ENCODE measurements at regions not wholly inside any gene's neighbourhood (a gene's known extent, or its start where the extent isn't known, plus 50 kb on each side); places are given as distances from the start of the nearest gene placed in this dataset.

DNA sequence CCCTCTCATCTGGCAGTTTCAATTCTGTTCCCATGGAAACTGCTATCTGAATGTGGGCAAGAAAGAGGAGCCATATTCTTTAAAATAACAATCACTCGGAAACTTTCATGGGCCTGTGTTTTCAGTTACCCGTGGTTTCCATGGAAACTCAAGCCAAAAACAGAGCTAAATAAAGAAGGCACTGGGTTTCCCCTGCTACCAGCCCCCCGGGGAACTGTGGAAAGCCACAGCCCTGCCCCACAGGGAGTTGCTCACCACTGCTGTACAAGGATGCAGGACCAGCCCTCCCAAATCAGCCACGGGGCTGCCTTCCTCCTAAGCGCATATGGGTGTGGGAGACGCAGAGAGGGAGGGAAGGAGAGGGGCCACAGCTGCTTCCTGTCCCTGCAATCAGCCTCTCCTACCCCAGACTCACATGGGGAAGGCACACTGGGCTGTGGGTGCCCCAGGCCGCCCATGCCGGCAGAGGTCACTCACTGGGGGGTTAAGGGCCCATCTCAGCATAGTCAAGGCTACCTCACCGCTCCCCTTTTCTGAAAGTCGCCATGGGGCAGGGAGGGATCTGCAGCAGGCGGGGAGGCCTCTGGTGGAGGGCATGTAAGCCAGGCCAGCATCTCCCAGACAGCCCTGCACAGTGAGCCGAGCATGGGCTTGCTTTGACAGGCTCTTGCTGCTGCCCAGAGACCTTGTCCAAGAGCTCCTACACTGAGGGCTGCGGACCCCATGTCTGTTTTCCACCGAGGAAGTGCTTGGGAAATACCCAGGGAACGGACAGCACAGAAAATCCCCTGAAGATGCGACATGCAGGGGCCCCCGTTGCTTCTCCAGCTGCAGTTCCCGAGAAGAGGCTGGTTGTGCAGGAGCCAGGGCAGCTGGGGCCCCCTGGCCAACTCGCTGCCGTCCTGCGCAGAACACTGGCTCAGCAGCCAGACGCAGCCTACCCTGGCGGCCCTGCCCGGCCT, 157.3 kb upstream of the PPP2R2D start:
- DNase-seq = no peak

DNA sequence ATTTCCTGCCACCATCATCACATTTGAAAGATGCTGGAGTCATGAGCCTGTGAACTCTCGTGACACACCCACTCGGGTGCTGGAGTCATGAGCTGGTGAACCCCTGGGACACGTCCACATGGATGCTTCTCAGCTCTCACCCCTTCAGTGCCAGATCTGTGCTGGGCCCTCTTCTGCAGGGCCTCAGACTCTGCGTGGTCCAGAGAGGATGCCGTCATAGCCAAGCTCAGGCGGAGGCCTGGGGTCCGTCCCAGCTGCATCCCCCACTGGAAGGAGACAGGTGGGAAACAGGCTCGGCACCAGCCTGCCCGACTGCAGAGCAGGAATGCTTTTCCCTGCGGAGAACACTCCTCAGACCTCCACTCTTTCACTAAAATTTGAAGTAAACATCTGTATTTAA, 156.5 kb upstream of the PPP2R2D start:
- DNase-seq = no peak

DNA sequence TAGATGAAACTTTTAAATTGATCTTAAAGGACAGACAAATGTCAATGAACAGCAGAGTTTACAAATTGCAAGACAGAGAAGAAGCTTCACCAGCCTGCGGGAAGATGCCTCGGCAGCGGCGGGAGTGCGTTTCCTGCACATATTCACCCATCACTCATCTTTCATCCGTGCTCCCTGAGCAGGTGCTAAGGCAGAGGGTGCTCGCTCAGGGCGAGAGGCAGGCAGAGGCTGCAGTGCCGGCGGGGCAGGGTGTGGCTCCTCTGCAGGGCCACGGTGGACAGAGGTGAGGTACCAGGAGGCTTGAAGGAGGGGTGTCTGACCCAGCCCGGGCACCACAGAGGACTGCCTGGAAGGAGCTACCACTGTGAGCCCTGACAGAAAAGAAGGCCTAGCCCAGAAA, 155.2 kb upstream of the PPP2R2D start:
- DNase-seq = no peak

DNA sequence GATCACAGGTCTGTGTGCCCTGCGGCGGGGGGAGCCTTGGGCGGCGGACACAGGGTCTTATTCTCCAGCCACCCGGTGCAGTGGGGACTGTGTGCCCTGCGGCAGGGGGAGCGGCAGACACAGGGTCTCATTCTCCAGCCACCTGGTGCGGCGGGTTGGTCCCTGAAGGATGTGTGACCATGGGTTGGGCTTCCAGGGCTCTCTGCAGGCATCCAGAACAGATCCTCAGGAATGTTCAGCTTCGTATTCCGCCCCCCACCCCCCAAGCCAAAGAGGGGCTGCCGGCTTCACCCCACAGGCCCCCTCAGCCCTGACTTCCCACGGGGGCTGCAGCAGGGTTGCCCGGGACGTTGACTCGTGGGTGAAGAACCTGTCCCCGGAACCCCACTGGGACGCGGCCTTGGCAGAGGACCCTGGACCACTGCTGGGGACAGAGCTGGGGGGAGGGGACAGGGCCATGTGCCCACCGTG, 154.5 kb upstream of the PPP2R2D start:
- no peak for DNase-seq

DNA sequence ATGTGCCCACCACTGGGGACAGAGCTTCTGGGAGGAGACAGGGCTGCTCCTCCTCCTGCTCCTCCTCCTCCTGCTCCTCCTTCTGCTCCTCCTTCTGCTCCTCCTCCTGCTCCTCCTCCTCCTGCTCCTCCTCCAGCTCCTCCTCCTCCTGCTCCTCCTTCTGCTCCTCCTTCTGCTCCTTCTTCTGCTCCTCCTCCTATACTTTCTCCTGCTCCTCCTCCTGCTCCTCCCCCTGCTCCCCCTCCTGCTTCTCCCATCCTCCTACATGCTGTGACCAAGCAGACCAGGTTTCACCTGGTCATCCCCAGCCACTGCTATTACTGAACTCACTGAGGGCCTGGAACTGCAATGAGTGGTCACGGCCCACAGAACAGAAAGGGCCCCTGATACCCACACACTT, 154.0 kb upstream of the PPP2R2D start:
- DNase-seq = no peak

DNA sequence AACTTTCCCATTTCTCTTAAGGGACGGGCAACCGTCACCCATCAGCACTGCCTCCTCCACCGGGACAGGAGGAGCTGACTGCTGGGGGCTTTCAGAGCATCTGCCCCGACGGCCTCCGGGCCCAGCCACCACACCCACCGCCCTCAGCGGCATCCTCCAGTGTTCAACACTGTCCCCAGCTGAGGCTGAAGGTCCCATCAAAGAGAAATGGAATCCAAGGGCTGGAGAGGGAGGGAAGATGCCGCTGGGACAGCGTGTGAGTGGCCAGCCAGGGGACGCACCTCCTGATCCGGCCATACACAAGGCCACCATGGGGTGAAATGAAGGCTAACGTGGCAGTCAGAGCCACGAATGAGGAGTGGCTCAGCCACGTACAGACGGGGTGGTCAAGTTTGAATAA, 153.6 kb upstream of the PPP2R2D start:
- DNase-seq = no peak

DNA sequence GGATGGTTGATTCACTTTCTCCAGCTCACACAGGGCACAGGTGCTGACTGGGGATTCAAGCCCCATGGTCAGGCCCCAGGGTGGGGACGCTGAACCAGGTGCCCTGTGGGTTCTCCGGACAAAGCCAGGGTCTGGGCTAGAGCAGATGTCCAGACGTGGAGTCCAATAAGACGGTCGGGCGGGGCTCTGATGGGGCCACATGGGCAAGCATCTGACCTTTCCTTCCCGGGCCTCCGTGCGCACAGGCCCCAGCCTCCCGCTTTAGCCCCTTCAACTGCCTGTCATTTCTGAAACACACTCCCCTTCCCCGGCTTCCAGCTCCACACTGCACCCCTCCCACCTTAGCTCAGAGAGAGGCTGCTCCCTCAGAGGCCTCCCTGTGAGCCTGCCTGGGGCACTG, 153.0 kb upstream of the PPP2R2D start:
- no peak for DNase-seq

DNA sequence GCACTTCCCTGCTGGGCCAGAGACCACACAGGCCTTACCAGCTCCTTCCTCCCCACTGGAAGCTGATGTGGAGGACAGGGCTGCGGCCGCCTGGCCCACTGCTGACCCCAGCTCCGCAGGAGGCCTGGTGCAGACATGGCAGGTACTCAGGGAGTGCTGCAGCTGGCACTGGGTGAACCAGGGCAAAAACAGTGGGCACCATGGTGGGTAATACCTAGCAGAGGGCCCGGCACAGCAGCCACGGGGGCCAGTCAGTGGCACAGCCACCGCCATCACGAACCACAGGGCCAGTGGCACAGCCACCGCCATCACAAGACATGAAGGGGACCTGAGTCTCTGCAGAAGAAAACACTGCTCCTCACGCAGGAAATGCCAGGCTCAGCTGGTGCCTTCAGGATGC, 152.6 kb upstream of the PPP2R2D start:
- DNase-seq = no peak

DNA sequence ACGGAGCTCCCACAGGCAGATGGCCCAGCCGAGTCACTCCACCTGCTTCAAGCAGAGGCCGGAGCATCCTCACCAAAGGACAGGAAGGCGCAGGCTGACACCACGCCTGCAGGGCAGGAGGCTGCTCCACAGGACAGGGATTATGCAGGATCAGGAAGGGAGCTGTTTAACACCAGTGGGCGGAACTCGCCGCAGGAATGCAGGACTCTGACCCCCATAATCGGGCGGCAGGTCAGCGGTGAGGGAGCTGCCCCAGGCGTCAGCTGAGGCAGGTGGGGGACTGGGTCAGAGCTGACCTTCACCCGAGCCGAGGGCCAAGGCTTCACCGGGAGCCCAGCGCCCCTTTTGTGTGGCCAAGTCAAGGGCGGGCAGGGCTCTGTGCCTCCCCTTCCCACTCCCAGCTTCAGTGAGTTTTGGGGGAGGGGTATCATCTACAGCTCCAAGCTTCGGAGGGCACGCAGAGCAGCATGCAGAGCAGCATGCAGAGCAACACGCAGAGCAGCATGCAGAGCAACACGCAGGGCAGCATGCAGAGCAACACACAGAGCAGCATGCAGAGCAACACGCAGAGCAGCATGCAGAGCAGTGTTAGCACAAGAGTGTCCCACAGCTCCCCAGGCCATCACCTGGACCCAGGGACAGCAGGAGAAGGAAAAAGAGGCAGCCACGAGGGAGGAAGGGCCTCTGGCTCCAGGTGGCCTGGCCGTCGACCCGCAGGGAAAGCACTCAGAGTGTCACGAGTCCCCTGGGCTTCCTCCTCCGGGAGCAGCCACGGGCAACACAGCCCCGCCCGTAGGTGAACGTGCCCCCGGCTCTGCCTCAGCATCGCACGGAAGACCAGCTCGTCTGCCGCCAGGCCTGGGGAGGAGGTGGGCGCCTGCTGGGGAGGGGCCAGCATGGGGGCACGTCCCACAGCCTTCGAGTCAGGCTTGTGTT, 151.7 kb upstream of the PPP2R2D start:
- no peak for DNase-seq

DNA sequence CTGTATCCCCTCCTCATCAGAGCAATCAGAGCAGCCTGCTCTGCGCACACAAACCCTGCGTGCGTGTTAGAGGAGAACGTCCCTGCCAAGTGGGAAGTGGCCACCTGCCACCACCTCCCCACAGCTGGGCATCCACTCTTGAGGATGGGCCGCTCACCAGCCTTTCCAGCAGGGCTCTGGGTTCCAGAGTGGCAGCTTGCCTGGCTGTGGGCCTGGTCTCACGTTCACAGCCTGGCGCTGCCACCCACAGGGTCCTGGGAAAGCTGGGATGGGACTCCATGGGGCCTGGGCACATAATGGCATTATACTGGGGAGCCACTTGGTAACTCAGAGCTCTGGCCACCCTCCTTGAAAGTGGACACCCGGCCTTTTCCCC, 151.1 kb upstream of the PPP2R2D start:
- no peak for DNase-seq

DNA sequence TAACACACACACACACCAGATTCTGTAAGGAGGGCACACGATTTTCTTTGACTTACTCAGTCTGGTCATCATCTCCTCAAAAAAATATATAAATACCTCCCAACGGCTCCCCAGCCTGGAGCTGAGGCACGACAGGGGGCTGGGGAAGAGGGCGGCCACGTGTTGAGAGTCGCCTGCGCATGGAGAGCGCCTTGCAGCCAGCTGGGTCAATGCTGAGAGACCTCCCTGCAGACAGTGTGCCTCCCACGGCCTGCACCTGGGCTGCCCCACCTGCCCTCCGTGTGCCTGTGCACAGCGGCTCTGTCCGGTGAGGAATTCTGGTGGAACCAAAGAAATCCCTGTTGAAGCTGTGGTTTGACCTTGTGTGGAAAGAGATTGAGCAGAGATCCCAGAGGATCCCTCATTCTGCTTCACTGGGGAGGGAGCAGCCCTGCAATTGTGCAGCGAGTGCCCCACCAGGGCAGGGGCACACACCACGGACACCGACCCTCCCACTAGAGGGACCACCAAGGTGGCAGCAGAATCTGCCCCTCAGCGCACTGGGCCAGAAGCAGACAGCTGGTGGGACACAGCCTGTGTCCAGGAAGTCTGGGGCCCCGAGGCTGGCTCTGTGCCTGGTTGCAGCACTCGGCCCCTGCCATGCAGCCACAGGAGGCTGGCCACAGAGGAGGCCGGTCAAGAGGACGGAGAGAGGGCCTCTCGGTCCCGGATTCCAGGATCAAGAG, 150.5 kb upstream of the PPP2R2D start:
- DNase-seq = no peak

DNA sequence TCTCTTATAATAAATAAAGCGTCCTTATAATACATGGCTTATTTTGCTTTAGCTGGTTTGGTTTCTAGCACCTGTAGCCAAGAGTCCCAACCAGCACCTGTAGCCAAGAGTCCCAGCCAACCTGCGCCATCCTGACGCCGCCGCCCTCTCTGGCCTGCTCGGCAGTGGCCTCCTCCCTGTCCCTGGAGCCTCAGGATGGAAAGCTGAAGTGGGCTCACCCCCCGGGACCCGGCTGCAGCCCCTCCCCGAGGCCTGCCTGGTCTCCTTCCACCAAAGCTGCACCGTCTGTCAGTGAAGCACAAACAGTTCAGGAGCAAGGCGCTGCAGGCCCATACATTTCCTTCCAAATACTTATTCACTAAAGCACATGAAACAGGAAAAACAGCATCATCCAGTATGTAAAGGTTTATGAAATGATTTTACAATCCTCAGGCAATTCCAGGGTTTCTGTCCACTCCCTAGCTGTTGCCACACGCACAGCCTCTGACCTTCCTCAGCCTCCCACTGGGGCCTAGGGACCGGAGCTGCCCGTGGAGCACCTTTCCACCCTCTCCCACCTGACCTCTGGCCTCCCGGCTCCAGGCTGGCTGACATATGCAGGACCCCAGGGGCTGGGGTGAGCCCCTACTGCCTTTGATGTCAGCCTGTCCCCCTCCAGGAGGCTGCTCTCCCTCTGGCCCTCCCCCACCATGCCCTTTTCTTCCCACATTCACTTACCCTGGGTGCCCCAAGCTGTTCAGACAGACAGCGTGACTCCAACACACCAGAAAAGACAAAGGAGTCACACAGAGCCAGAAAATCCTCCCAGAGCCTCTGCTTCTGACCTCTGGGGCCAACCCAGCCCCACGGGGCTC, 149.6 kb upstream of the PPP2R2D start:
- no peak for DNase-seq

DNA sequence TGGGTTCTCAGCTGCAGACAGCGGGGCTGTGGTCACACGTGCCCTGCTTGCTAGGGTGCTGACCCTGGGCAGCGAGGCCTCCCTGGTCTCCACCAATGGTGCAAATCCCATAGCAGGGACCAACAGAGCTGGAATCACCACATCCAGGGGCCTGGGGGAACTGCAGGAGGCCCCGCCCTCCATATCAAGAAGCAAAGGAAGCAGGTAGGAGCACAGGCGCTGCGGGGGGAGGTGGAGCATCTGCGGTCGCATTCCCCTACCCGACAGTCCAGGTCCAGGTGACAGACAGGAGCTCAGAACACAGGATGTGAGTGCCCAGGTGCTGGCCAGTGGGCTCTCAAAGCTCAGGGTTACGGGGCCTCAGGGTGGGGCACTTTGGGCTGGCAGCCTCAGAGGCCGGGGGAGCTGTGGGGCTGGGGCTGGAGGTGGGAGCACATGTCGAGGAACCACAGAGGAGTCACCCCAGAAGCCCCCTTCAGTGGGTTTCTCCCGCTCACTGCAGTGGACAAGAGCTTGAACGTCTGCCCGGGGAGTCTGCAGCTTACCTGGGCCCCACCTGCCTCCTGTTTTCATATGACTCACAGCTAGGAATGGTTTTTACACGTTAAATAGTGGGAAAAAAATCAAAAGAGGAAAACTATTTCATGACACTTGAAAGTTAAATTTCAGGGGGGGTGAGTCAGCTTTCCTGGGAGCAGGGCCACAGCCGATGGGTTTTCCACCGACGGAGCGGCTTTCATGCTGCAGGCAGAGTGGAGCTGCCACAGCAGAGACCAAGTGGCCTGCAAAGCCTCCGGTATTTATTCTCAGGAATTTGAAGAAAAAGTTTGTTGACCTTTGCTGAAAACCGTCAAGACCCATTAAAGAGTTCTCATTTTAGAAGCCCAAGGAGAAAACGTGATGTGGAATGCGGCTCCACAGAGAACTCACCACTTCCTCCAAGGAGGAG, 148.7 kb upstream of the PPP2R2D start:
- DNase-seq = no peak

DNA sequence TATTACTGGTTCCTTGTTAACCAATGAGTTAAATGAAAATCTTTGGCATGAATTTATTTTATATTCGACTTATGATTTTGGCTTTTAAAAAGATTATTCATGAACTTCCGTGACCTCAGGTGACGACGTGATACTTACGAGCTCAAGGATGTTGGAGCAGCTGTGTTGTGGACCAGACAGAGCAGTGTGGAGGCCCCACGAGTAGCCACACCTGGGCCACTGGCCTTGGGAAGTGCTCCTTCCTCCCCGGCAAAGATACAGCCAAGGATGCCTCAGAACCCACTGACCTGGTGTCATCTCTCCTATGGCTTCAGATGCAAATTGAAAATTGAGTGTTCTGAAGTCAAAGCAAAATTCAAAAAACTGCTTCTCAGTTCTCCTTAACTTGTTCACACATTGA, 147.5 kb upstream of the PPP2R2D start:
- DNase-seq = no peak

DNA sequence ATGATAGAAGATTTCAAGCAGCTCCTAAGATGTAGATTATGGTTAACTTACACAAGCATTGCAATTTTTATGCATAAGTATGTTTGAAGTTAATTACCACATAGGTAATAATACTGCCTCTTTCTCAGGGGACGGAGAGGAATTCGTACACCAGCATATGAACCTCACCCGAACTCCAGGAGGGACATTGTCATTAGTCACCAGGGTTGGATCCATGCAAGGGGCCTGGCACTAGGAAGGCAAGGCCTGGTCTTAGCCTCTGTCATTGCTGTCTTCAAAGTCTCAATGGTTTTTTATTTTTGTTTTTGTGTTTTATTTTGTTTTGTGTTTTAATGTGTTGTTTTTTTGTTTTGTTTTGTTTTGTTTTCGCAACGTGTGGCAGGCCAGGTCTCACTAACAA, 145.6 kb upstream of the PPP2R2D start:
- no peak for DNase-seq

DNA sequence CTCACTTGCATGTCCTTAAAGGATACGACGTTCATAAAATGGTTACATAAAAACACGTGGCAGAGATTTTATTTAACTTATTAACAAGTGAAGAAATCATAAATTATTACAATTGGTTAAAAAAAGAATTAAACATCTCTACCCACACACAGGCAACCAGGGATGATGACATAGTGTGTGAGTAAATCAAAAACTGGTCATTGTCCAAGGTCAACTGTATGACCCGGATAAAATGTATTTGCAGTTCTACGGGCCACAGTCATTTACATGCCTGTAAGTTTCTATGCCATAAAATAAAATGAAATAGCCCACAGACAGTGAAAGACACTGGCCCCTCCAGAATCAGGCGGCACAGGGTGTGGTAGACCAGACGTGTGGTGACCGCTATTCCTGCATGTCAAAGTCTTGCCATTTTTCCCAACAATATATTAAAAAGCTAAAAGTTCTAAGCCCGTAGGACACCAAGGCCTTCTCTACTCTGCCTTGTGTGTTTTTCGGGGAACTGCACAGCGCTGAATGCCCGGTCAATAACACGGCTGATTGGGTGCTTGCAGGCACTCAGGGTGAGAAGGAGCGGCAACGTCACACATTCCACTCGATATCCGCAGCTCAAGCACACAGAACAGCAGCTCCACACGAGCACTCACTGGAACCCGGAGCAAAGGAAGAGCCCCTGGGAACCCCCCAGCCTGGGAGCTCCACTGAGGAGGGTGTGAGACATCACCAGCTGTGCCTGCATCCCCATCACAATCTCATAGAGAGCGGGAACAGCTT, 143.3 kb upstream of the PPP2R2D start:
- DNase-seq = no peak

DNA sequence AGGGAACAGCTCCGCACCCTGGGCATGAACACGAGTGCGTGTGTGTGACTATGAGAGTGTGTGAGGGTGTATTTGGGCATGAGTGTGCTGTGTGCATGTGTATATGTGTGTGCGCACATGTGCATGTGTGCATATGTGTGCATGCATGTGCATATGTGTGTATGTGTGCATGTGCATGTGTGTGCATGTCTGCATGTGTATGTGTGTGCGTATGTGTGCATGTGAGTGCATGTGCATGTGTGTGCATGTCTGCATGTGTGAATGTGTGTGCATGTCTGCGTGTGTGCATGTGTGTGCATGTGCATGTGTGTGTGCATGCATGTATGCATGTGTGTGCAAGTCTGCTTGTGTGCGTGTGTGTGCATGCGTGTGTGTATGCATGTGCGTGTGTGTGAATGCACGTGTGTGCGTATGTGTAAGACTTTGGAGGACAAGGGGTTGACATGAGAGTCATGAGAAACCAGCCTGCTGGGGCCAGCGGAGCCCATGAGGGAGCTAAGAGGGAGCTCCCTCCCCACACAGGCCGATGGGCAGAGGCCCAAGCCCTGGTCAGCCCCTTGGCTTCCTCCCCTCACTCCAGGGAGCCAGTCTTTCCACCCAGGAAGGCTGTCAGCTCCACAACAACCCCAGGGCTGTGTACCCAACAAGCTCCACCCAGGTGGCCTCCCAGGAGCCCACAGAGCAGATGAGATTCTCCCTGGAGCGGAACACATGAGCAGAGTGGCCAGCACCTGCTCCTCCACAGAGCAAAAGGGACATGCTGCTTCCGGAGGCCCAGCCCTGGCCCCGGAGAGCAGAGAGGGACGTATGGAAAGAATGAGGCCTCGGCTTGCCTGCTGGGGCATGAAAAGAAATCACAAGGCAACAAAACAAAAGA, 142.5 kb upstream of the PPP2R2D start:
- DNase-seq = no peak

DNA sequence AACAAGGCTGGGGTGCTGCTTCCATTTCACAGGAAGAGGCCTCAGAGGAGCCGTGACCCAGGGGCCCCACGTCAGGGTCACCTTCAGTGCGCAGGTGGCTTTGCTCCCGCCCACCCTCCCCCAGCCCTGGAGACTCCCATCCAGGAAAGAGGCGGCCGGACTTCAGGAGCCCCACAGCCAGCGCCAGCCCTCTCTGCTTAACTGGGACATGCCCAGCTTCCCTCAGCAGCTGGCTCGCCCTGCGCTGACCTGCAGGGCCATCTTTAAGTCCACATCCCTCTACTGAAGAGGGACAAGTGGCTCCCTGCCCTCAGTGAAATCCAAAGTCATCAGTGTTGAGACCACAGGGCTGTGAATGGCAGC, 141.9 kb upstream of the PPP2R2D start:
- DNase-seq = no peak

DNA sequence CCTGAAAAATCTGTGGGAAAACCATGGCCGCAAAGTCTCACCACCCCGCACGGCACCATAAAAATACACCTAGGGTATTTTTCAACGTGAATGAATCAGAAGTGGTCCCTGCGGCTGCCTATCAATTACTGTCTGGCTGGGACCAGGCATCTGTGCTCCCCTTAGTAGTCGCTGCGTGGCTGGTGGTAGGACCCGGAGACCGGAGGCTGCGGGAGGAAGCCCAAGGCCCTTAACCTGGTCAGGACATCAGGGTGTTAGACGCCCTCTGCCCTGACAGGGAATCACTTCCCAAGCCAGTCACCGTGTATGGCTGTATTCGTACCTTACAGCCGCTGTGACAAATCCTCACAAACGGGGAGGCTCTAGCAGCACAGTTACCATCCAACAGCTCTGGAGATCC, 141.5 kb upstream of the PPP2R2D start:
- no peak for DNase-seq
